ENCODE measurements at regions not wholly inside any gene's neighbourhood (a gene's known extent, or its start where the extent isn't known, plus 50 kb on each side); places are given as distances from the start of the nearest gene placed in this dataset.

GRCh38 chr10:108434559-108435252, 1270.2 kb upstream of the SORCS1 start:
- peak in 1 of 5 experiments; percentile 9 for TF ChIP-seq CTCF (IDR thresholded peaks at IDR 0.05)
- no peak for TF ChIP-seq POLR2A (IDR thresholded peaks at IDR 0.05)
- TF ChIP-seq EP300 (IDR thresholded peaks at IDR 0.05): no peak

Data from tibial nerve (tissue), 4 donors.